HEK293T (cell line): ENCODE measurements at regions not wholly inside any gene's neighbourhood (a gene's known extent, or its start where the extent isn't known, plus 50 kb on each side); places are given as distances from the start of the nearest gene placed in this dataset.

Experiments
- CTCF ChIA-PET: fragments of 350-600 bp; formaldehyde crosslinking; extraction: SDS; loops from one replicate; lab custom pipeline; 2021; ENCODE audit warnings: antibody characterized with exemption, inconsistent platforms; lab: Yijun Ruan, JAX
- POLR2A ChIA-PET: fragments of 350-600 bp; formaldehyde crosslinking; extraction: SDS; loops from one replicate; lab custom pipeline; 2020; ENCODE audit warnings: antibody characterized with exemption, inconsistent platforms; lab: Yijun Ruan, JAX
- DNase-seq: peaks from one replicate; pipeline ENCODE4 v3.0.0; 2012; ENCODE audit warnings: mixed read lengths; ENCODE audit errors: extremely low spot score
- ARNT ChIP-seq: fragments of 450-650 bp; IDR thresholded peaks from 2 replicates; pipeline ENCODE4 v1.6.1; 2017; ENCODE audit warnings: mild to moderate bottlenecking
- BHLHE40 ChIP-seq: fragments of 450-650 bp; IDR thresholded peaks from 2 replicates; pipeline ENCODE4 v1.6.1; 2016; ENCODE audit warnings: mild to moderate bottlenecking, moderate library complexity, borderline replicate concordance
- CTBP1 ChIP-seq: fragments of 450-650 bp; IDR thresholded peaks from 2 replicates; pipeline ENCODE4 v1.6.1; 2016; ENCODE audit warnings: borderline replicate concordance
- ELF4 ChIP-seq: fragments of 450-650 bp; IDR thresholded peaks from 2 replicates; pipeline ENCODE4 v1.6.1; 2017; ENCODE audit warnings: antibody characterized with exemption
- FOXA1 ChIP-seq: fragments of 450-650 bp; IDR thresholded peaks from 2 replicates; pipeline ENCODE4 v1.6.1; 2016; ENCODE audit warnings: mild to moderate bottlenecking
- FOXK2 ChIP-seq: fragments of 450-650 bp; IDR thresholded peaks from 2 replicates; pipeline ENCODE4 v1.6.1; 2016; ENCODE audit warnings: mild to moderate bottlenecking
- FOXM1 ChIP-seq: fragments of 450-650 bp; IDR thresholded peaks from 2 replicates; pipeline ENCODE4 v1.6.1; 2017; ENCODE audit warnings: mild to moderate bottlenecking, borderline replicate concordance
- HDGF ChIP-seq: fragments of 450-650 bp; IDR thresholded peaks from 2 replicates; pipeline ENCODE4 v1.6.1; 2017; ENCODE audit warnings: antibody characterized with exemption, borderline replicate concordance
- L3MBTL2 ChIP-seq: fragments of 450-650 bp; conservative IDR thresholded peaks from 2 replicates; pipeline ENCODE4 v1.6.1; 2016; ENCODE audit warnings: mild to moderate bottlenecking
- LEF1 ChIP-seq: fragments of 450-650 bp; IDR thresholded peaks from 2 replicates; pipeline ENCODE4 v1.6.1; 2017; ENCODE audit warnings: mild to moderate bottlenecking, borderline replicate concordance
- NFRKB ChIP-seq: fragments of 450-650 bp; IDR thresholded peaks from 2 replicates; pipeline ENCODE4 v1.6.1; 2016; ENCODE audit warnings: mild to moderate bottlenecking, moderate library complexity
- PKNOX1 ChIP-seq: fragments of 450-650 bp; IDR thresholded peaks from 2 replicates; pipeline ENCODE4 v1.6.1; 2016
- SP1 ChIP-seq: fragments of 450-650 bp; IDR thresholded peaks from 2 replicates; pipeline ENCODE4 v1.6.1; 2017
- SUZ12 ChIP-seq: fragments of 450-650 bp; IDR thresholded peaks from 2 replicates; pipeline ENCODE4 v1.6.1; 2016; ENCODE audit warnings: mild to moderate bottlenecking
- TARDBP ChIP-seq: fragments of 450-650 bp; IDR thresholded peaks from 2 replicates; pipeline ENCODE4 v1.6.1; 2016
- ZNF384 ChIP-seq: fragments of 450-650 bp; IDR thresholded peaks from 2 replicates; pipeline ENCODE4 v1.6.1; 2016

GRCh38 chr2:74749432-74749831 lies 84.5 kb upstream of the HK2 start:
- TF ChIP-seq SUZ12 (no peak), PKNOX1 (no peak), SP1 (no peak), HDGF (no peak), FOXA1 (no peak)
- no peak for DNase-seq
- ChIA-PET POLR2A (no interaction called here), CTCF (no interaction called here)

- POLR2A ChIA-PET, result no interaction called here
- TF ChIP-seq TARDBP (no peak), SP1 (no peak), FOXM1 (no peak), NFRKB (no peak), ZNF384 (no peak), FOXK2 (no peak), ARNT (no peak), CTBP1 (no peak), LEF1 (no peak), ELF4 (no peak), BHLHE40 (no peak), SUZ12 (no peak), HDGF (no peak), L3MBTL2 (no peak), PKNOX1 (no peak), FOXA1 (no peak)
- DNase-seq, result no peak
- CTCF ChIA-PET, result interaction anchor here (1.6 kb wide), 1 partner anchor 9 kb away, joined by 3 read pairs; no protein-coding TSS in a partner anchor
These were observed 81.7 kb upstream of the HK2 start for GRCh38 chr2:74751981-74752851.

GRCh38 chr2:74755386-74755785 lies 78.5 kb upstream of the HK2 start:
- ChIA-PET CTCF (no interaction called here), POLR2A (no interaction called here)
- TF ChIP-seq SUZ12 (no peak), ELF4 (no peak), TARDBP (no peak), HDGF (no peak), FOXK2 (no peak), LEF1 (no peak), FOXA1 (no peak), CTBP1 (no peak), PKNOX1 (no peak), ARNT (no peak)
- DNase-seq, result no peak

GRCh38 chr2:74756356-74756890 lies 77.5 kb upstream of the HK2 start:
- ChIA-PET POLR2A (no interaction called here), CTCF (no interaction called here)
- no peak for TF ChIP-seq SUZ12
- TF ChIP-seq ARNT, result no peak
- TF ChIP-seq ELF4, result no peak
- DNase-seq, result no peak

- POLR2A ChIA-PET, result no interaction called here
- DNase-seq, result no peak
- CTCF ChIA-PET, result no interaction called here
- TF ChIP-seq FOXM1, result no peak
- TF ChIP-seq SP1, result no peak
- no peak for TF ChIP-seq NFRKB
- no peak for TF ChIP-seq PKNOX1
- no peak for TF ChIP-seq ELF4
- no peak for TF ChIP-seq FOXK2
- no peak for TF ChIP-seq TARDBP
These were observed 73.9 kb upstream of the HK2 start for GRCh38 chr2:74759986-74760385.
